D721Med (cell line): ENCODE measurements at regions not wholly inside any gene's neighbourhood (a gene's known extent, or its start where the extent isn't known, plus 50 kb on each side); places are given as distances from the start of the nearest gene placed in this dataset.

Experiments used
- DNase-seq: peaks from one replicate; pipeline ENCODE4 v3.0.0; 2011; ENCODE audit warnings: low spot score; ENCODE audit not compliant: insufficient read length
- FAIRE-seq: peaks from 2 replicates; lab custom pipeline; 2011; peaks lifted over from hg19 to GRCh38; lab: Jason Lieb, UNC
- TF ChIP-seq, protein P1 (sequence below): IDR thresholded peaks from 2 replicates; pipeline ENCODE4 v1.5.1; 2012; ENCODE audit warnings: mild to moderate bottlenecking, control low read depth; ENCODE audit not compliant: insufficient read depth; ENCODE audit errors: missing control alignments

DNA sequence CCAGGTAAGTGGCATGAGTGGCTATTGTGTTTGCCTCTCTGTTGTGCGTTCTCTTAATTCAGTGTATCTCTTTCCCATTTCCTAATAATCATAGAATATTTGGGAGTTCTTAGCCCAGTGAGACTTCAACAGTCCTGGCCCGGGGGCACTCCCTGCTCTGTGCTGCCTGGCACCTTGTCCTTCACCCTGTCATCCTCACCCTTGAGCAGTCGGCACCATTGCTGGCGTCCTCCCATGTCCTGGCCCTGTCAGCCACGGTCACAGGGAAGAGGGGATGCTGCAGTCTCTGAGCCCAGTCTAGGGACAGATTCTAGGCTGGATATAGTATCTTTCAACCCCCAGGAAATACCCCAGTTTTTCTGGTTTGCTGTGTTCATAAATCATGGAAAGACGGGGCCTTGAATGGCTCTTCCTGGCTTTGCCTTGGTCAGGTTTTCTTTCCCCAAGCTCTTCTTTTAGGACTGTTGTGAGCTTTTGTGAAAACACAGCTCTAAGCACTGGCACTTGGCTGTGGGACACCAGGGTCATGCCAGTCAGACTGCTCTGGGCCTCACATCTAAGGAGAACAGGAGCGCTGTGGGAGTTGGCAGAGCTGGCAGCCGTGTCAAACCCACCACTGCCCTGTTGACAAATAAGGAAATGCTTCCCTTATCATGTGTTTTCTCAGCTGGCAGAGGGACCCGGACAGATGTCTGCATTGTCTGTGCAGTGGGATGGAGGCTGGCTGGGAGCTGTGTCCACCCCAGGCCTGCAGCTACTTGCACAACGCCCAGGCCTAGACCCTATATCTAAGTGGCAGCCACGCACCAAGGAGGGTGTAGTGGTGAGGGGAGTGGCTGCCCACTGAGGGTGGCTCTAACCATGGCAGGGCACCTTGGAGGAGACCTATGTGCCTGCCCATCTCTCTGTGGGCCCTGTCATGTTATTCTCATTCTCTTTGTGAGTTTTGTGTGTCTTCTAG lies 378.6 kb downstream of the ICE1 start:
- FAIRE-seq (no peak), DNase-seq (no peak)

DNA sequence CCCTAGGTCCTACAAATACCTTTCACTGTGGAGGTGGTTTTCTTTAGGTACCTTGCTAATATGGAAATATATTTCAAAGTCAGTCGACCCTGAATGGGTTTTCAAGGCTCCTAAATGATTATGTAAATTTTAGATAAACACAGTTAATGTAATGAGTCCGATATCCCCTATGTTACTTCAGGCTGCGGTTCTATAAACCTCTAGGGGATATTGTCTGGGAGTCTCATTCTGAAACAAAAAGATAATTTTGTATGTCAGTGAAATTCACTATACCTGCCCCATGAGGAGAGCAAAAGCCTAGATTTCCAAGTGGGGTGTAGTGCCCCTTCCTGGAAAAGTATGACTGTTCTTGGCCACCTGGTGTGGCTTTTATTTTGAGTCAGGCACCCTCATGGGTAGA lies 377.3 kb downstream of the ICE1 start:
- no peak for FAIRE-seq
- TF ChIP-seq, protein P1, sequence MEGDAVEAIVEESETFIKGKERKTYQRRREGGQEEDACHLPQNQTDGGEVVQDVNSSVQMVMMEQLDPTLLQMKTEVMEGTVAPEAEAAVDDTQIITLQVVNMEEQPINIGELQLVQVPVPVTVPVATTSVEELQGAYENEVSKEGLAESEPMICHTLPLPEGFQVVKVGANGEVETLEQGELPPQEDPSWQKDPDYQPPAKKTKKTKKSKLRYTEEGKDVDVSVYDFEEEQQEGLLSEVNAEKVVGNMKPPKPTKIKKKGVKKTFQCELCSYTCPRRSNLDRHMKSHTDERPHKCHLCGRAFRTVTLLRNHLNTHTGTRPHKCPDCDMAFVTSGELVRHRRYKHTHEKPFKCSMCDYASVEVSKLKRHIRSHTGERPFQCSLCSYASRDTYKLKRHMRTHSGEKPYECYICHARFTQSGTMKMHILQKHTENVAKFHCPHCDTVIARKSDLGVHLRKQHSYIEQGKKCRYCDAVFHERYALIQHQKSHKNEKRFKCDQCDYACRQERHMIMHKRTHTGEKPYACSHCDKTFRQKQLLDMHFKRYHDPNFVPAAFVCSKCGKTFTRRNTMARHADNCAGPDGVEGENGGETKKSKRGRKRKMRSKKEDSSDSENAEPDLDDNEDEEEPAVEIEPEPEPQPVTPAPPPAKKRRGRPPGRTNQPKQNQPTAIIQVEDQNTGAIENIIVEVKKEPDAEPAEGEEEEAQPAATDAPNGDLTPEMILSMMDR, result no peak
- DNase-seq, result no peak

More for the DNA sequence above, 378.6 kb downstream of the ICE1 start:
- TF ChIP-seq, protein P1, result no peak

DNA sequence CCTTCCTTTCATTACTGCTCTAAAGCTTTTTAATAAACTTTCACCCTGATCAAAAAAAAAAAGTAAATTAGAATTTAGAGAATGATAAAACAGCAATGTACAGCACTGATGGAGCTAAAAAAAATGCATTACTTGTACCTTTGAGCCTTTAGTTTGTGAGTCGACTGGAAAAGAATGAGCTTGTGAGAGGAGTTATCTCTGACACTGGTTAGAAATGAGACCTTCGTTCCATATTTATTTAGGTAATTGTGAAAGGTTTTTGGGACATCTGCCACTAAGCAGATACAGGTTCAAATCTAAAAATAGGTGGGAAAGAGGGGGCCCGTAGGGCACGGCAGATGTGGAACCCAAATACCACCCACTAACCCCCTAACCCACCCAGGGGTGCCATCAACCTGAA lies 376.8 kb downstream of the ICE1 start:
- FAIRE-seq (no peak), DNase-seq (no peak)
- TF ChIP-seq, protein P1, result no peak

DNA sequence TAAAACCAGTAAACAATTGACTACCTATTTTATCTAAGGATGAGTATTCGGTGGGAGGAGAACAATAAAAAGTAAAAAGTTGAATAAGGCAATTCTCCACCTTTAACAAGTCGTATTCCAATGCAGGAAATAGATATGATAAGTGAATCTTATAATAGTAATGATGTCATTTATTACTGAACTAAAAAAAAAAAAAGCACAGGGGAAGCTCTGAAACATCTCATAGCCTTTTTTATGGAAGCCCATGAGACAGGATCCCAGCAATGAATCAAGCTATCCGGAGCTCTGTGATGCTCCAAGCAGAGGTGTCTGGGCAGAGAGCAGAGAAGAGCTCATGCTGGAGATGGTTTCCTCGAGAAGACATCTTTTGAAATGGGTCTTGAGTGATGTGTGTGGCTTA lies 376.0 kb downstream of the ICE1 start:
- TF ChIP-seq, protein P1, result no peak
- DNase-seq (no peak), FAIRE-seq (no peak)

DNA sequence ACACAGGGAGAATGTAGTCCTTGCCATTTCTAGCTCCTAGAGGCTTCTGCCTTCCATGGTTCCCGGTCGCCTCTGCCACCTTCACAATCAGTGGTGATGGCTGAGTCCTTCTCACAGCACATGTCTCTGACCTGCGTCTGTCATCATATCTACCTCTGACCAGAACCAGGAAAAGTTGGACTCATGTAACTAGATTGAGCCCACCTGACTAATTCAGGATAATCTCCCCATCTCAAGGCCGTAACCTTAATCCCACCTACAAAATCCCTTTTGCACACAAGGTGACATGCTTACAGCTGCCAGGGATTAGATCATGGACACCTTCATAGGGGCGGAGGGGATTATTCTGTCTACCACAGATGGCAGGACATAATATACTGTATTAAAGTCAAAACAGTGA lies 375.6 kb downstream of the ICE1 start:
- DNase-seq (no peak), FAIRE-seq (peak; percentile 46)
- TF ChIP-seq, protein P1, result no peak

DNA sequence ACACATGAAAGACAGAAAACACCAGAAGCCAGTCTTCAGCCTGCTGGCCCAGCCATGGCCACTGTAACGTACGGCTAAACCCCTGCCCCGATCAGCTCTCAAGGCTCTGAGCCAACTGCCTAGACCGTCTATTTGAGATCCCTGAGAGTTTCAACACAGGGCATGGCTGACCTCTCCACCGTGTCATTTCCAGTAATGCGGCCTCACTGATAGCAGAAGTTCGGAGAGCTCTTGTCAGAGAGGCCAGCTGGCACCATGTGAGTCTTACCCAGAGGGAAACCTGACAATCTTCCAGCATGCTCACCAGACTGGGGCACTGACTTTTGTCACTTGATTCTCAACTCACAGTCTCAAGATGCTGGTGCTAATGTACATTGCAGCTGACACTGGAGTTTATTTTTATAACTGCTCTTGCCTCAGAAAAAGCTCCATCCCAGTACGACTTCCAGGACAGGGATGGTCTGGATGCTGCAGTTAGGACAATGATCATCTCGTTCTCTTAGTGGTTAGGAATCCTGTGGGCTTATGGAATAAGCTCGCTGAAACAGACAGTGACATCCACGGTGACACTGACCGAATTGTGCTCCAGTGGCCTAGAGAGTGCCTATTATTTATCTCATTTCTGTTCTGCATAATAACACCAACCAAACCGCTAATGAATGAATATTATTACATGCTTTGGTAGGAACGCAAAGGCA lies 372.7 kb downstream of the ICE1 start:
- DNase-seq (no peak), FAIRE-seq (no peak)
- TF ChIP-seq, protein P1, result no peak
